ENCODE measurements at regions not wholly inside any gene's neighbourhood (a gene's known extent, or its start where the extent isn't known, plus 50 kb on each side); places are given as distances from the start of the nearest gene placed in this dataset.
A peak's percentile ranks its signal among the peaks of the same experiment; 100 is the strongest.

DNA sequence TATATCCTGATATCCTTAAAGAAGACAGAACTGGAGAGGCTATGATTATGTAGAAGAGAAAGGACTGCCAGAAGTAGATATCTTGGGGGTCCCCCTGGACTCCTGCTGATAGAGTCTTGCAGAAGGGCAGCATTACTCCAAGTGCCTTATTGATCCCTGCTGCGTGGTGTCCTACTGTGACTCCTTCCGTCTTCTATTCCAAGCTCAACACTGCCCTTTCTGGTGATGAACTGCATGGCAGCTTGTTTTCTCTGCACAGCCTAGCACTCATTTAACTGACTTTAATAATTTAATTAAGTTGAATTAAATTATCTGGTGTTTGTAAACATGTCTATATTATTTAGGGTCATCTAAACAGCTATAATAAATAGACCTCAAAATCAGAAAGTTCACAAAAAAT is 194.1 kb upstream of the DSEL start:
- Histone ChIP-seq H3K27ac (ENCODE audit: low read depth, low read length, poor library complexity, severe bottlenecking) (no peak overlapping the region), H2AFZ (ENCODE audit: low read length) (no peak overlapping the region), H3K9me2 (ENCODE audit: low read depth, low read length) (no peaks in the 10 kb centered on the region), H3K9ac (ENCODE audit: low read length) (no peak overlapping the region), H3K79me2 (ENCODE audit: insufficient read depth, low read length) (no peaks in the 10 kb centered on the region), H4K20me1 (ENCODE audit: insufficient read depth, low read length) (no peaks in the 10 kb centered on the region), H3K4me1 (ENCODE audit: insufficient read depth, low read length, severe bottlenecking) (no peaks in the 10 kb centered on the region), H3K36me3 (ENCODE audit: insufficient read depth, low read length) (no peaks in the 10 kb centered on the region), H3F3A (ENCODE audit: insufficient read depth, low read length) (no peaks in the 10 kb centered on the region), H3K4me3 (ENCODE audit: low read depth, low read length, poor library complexity, severe bottlenecking) (no peak overlapping the region), H3K27me3 (ENCODE audit: insufficient read depth, low read length) (no peaks in the 10 kb centered on the region), H3K9me3 (ENCODE audit: low read length) (no peaks in the 10 kb centered on the region), H3K4me2 (ENCODE audit: low read length) (no peak overlapping the region)
- TF ChIP-seq CTCF (IDR thresholded peaks at IDR 0.05; ENCODE audit: low read length), result peak; percentile 20; the same call in 1 of the 2 replicates
- no peak for TF ChIP-seq EZH2 (IDR thresholded peaks at IDR 0.05; ENCODE audit: borderline replicate concordance, low read length)

DNA sequence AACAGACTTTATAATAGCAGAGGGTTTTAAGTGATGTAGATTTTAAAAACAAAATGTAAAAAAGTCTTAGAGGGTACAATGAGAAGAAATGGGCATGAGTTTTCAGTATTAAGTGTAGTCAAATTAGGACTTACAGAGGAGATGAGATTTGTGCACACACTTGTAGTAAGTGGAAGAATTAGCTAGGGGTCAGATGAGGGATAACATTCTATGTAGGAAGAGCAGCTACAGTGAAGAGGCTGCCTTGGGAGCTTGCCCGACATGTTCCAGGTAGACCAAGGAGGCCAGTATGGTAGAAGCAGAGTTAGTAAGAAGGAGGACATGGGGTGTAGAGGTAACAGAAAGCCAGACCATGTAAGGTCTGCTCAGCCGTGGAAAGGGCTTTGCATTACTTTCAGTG is 189.2 kb upstream of the DSEL start:
- H3K4me1 ChIP-seq (ENCODE audit: insufficient read depth, low read length, severe bottlenecking), result no peaks in the 10 kb centered on the region
- TF ChIP-seq CTCF (IDR thresholded peaks at IDR 0.05; ENCODE audit: low read length) (no peak), EZH2 (IDR thresholded peaks at IDR 0.05; ENCODE audit: borderline replicate concordance, low read length) (no peak)
- H3K27ac ChIP-seq (ENCODE audit: low read depth, low read length, poor library complexity, severe bottlenecking), result no peak overlapping the region
- H3F3A ChIP-seq (ENCODE audit: insufficient read depth, low read length), result no peaks in the 10 kb centered on the region
- no peak overlapping the region for H2AFZ ChIP-seq (ENCODE audit: low read length)
- no peak overlapping the region for H3K4me2 ChIP-seq (ENCODE audit: low read length)
- no peaks in the 10 kb centered on the region for H3K36me3 ChIP-seq (ENCODE audit: insufficient read depth, low read length)
- H3K4me3 ChIP-seq (ENCODE audit: low read depth, low read length, poor library complexity, severe bottlenecking), result no peak overlapping the region
- no peaks in the 10 kb centered on the region for H3K79me2 ChIP-seq (ENCODE audit: insufficient read depth, low read length)
- H3K27me3 ChIP-seq (ENCODE audit: insufficient read depth, low read length), result no peaks in the 10 kb centered on the region
- no peaks in the 10 kb centered on the region for H4K20me1 ChIP-seq (ENCODE audit: insufficient read depth, low read length)
- no peaks in the 10 kb centered on the region for H3K9me3 ChIP-seq (ENCODE audit: low read length)
- no peaks in the 10 kb centered on the region for H3K9me2 ChIP-seq (ENCODE audit: low read depth, low read length)
- no peak overlapping the region for H3K9ac ChIP-seq (ENCODE audit: low read length)

DNA sequence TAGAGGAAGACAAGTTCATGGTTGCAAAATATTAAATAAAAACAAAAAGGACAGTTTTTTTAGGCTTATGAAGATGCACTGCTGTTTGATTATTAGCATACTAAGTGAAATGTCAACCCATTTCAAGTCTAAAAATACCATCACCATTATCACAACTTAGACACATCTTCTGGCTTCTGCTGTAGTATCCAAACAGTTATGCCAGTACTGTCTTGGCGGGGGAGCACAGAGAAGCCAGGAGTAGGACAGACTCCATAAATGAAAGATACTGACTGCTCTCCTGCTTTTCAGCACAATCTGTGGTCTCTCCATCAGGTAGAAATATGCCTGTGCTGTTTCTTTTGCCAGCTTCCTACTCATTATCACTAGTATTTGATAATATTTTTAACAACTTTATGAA is 179.2 kb upstream of the DSEL start:
- Histone ChIP-seq H3K79me2 (ENCODE audit: insufficient read depth, low read length) (no peaks in the 10 kb centered on the region), H3K27me3 (ENCODE audit: insufficient read depth, low read length) (no peaks in the 10 kb centered on the region)

More for the DNA sequence above, 179.2 kb upstream of the DSEL start:
- Histone ChIP-seq H2AFZ (ENCODE audit: low read length) (no peak overlapping the region), H3K36me3 (ENCODE audit: insufficient read depth, low read length) (no peaks in the 10 kb centered on the region), H3F3A (ENCODE audit: insufficient read depth, low read length) (no peaks in the 10 kb centered on the region), H3K4me3 (ENCODE audit: low read depth, low read length, poor library complexity, severe bottlenecking) (no peak overlapping the region), H3K27ac (ENCODE audit: low read depth, low read length, poor library complexity, severe bottlenecking) (no peak overlapping the region), H3K4me2 (ENCODE audit: low read length) (no peak overlapping the region), H3K9me3 (ENCODE audit: low read length) (no peaks in the 10 kb centered on the region), H3K9me2 (ENCODE audit: low read depth, low read length) (no peaks in the 10 kb centered on the region), H3K9ac (ENCODE audit: low read length) (no peak overlapping the region), H4K20me1 (ENCODE audit: insufficient read depth, low read length) (no peaks in the 10 kb centered on the region), H3K4me1 (ENCODE audit: insufficient read depth, low read length, severe bottlenecking) (no peaks in the 10 kb centered on the region)
- TF ChIP-seq CTCF (IDR thresholded peaks at IDR 0.05; ENCODE audit: low read length) (no peak), EZH2 (IDR thresholded peaks at IDR 0.05; ENCODE audit: borderline replicate concordance, low read length) (no peak)

Measured in OCI-LY1 (cell line).